SK-N-MC (cell line): ENCODE measurements at regions not wholly inside any gene's neighbourhood (a gene's known extent, or its start where the extent isn't known, plus 50 kb on each side); places are given as distances from the start of the nearest gene placed in this dataset.

Experiments used
- DNase-seq: peaks from one replicate; pipeline ENCODE4 v3.0.0-alpha.2; 2011; ENCODE audit warnings: low read depth, low spot score
- H3K27ac ChIP-seq: fragments of 200-600 bp; sonication (generic); 2 replicates; pipeline ENCODE4 v1.5.1; 2016; ENCODE audit warnings: mixed run types
- H3K36me3 ChIP-seq: fragments of 200-600 bp; sonication (generic); 2 replicates; pipeline ENCODE4 v1.6.1; 2017; ENCODE audit warnings: antibody characterized with exemption, low read length, mixed read lengths; ENCODE audit not compliant: insufficient read depth
- H3K4me3 ChIP-seq: fragments of 200-600 bp; sonication (generic); 2 replicates; pipeline ENCODE4 v1.5.1; 2016
- H3K9ac ChIP-seq: fragments of 200-600 bp; sonication (generic); 2 replicates; pipeline ENCODE4 v1.8.0; 2017; ENCODE audit warnings: mixed run types, mixed read lengths; ENCODE audit not compliant: insufficient read length
- H3K9me3 ChIP-seq: fragments of 200-600 bp; sonication (generic); 2 replicates; pipeline ENCODE4 v1.6.1; 2017; ENCODE audit warnings: low read depth, mild to moderate bottlenecking, antibody characterized with exemption, low read length, moderate library complexity, mixed read lengths
- EZH2 ChIP-seq: fragments of 200-600 bp; sonication (generic); IDR thresholded peaks from one replicate; pipeline ENCODE4 v1.6.1; 2017; ENCODE audit warnings: antibody characterized with exemption
- FOXP2 ChIP-seq: optimal IDR thresholded peaks from 2 replicates; pipeline ENCODE3; 2011; ENCODE audit warnings: mild to moderate bottlenecking, moderate library complexity; ENCODE audit not compliant: insufficient read depth; ENCODE audit errors: extremely low read length, control extremely low read depth
- POLR2AphosphoS5 ChIP-seq: IDR thresholded peaks from 2 replicates; pipeline ENCODE4 v1.6.1; 2012; ENCODE audit warnings: mild to moderate bottlenecking, low read depth, low read length, borderline replicate concordance

DNA sequence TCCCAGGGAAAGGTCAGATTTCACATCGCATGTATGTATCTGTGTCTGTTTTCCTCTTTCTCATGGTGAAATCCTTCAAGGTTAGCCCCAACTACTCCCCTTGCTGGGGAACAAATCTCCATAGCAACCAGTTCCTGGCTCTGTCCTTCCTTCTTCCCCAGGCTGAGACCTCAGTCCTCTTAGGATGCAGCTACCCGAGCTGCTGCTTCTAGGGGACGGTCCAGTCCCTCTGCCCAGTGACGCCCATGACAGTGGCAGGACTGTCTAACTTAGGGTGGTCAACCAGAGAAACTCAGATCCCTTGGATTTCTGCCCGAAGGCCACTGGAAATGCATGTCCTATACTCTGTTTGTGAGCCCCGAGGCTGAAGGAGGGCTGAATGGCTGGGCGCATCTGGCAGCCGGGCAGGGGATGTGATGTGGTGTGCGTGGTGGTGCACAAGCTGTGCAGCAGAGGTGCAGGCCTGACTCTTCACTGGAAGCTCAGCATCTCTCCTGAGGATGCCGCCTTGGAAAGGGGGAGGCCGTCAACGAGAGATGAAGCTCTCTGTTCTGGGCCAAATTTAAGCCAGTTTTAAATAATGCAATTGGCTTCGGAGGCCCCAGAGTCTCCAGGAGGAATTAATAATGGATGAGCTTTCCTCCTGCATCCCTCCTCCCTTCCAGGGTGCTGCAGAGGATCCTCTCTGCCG is 118.7 kb upstream of the B3GAT1 start:
- H3K9ac ChIP-seq, result no peak overlapping the region
- H3K27ac ChIP-seq, result no peak overlapping the region
- TF ChIP-seq EZH2, result no peak
- TF ChIP-seq POLR2AphosphoS5, result no peak
- no peak for DNase-seq
- no peak overlapping the region for H3K4me3 ChIP-seq
- no peaks in the 10 kb centered on the region for H3K9me3 ChIP-seq
- no peaks in the 10 kb centered on the region for H3K36me3 ChIP-seq

DNA sequence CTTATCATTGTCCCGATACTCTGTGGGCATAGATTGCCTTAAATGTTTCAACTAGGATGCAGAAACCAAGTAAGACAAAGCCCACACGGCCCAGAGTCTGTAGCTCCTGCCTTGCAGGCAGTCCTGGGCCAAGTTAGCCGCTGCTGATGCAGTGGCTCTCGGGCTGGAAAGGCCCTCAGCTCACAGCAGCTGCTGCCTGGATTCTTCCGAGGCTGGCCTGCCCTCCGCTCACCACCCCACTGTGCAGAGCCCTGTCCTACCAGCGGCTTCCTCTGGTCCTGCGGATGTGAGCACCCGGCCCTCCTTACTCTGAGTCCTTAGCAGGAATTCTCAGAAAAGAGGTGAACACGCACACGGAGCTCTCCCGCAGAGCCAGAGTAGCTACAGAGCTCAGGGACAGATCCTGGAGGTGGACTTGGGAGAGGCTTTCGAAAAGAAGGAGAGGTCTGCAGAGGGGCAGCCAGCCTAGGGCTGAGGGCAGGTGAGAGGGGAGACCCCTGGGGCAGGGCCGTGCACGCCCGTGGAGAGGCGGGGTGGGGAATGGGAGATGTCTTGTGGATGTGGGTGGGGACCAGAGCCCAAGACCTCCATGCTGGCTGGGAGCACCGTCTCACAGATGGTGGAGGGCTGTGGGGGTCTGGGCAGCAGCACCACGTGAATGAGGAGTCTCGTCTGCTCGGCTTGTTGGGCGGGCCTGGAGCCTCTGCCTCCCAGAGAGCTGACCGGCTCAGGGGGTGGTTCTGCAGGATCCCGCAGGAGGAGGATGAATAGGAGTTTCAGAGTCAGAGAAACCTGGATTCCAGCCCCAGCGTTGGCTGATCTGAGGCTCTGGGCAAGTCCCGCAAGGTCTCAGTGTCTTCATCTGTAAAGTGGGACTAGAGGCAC is 117.4 kb upstream of the B3GAT1 start:
- Histone ChIP-seq H3K36me3 (no peaks in the 10 kb centered on the region), H3K9me3 (no peaks in the 10 kb centered on the region), H3K4me3 (no peak overlapping the region), H3K27ac (no peak overlapping the region), H3K9ac (no peak overlapping the region)
- no peak for DNase-seq
- TF ChIP-seq EZH2 (no peak), FOXP2 (no peak), POLR2AphosphoS5 (no peak)

DNA sequence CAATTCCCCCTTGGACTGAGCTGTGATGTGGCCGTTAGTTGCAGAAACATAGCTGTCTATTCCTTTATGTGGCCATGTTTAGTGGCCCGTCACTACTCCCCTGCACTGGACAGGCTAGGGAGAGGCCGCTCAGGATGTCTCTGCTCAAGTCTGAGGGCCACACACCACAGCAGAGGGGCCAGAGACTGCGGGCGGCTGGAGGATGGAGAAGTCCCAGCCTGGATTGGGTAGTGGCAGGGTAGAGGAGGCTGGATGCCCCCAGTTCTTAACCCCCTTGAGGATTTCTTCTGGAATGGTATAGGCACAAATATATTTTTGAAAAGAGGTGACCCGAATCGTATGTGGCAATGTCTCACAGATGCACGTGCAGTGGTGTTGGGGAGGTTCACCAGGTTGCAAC is 116.4 kb upstream of the B3GAT1 start:
- Histone ChIP-seq H3K4me3 (no peak overlapping the region), H3K36me3 (no peaks in the 10 kb centered on the region), H3K9ac (no peak overlapping the region), H3K9me3 (no peaks in the 10 kb centered on the region), H3K27ac (no peak overlapping the region)
- TF ChIP-seq EZH2 (no peak), FOXP2 (no peak), POLR2AphosphoS5 (no peak)
- DNase-seq, result no peak

DNA sequence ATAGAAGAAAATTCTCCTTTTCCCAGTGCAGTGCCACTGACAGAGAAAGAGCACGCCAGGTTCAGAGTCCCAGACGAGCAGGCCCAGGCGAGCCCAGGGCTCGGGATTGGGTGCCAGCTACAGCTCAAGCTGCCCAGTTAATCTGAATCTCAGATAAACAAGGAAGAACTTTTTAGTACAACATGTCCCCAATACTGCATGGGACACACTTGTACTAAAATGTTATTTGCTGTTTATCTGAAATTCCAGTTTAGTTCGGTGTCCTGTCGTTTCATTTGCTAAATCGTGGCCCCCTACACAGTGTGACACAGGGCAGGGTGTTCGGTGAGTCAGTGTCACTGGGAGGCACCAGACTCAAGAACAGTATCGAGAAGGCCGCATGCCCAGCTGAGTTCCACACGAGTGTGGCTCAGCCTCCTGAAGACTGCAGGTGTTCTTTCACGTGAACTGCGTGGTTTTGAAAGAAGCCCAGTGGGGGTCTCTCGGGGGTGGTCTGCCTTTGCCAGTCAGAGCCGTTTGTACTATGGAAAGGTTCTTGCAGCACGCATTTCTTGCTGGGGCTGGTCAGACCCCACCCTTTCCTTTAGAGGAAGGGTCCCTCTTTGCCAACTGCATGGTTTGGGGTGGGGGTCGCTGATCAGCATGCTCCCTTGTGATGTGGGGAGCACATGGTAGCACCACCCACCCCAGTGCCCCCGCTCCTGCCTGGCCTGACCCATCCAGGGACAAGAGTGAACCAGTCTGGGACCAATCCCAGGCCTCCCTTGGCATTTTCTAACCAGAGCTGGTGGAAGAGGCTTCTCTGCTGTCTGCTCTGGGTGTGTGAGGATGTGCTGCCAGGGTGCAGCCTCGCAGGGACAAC is 115.6 kb upstream of the B3GAT1 start:
- TF ChIP-seq EZH2 (no peak), POLR2AphosphoS5 (no peak), FOXP2 (no peak)
- Histone ChIP-seq H3K36me3 (no peaks in the 10 kb centered on the region), H3K4me3 (no peak overlapping the region), H3K9ac (no peak overlapping the region), H3K9me3 (no peaks in the 10 kb centered on the region), H3K27ac (no peak overlapping the region)
- DNase-seq, result no peak

DNA sequence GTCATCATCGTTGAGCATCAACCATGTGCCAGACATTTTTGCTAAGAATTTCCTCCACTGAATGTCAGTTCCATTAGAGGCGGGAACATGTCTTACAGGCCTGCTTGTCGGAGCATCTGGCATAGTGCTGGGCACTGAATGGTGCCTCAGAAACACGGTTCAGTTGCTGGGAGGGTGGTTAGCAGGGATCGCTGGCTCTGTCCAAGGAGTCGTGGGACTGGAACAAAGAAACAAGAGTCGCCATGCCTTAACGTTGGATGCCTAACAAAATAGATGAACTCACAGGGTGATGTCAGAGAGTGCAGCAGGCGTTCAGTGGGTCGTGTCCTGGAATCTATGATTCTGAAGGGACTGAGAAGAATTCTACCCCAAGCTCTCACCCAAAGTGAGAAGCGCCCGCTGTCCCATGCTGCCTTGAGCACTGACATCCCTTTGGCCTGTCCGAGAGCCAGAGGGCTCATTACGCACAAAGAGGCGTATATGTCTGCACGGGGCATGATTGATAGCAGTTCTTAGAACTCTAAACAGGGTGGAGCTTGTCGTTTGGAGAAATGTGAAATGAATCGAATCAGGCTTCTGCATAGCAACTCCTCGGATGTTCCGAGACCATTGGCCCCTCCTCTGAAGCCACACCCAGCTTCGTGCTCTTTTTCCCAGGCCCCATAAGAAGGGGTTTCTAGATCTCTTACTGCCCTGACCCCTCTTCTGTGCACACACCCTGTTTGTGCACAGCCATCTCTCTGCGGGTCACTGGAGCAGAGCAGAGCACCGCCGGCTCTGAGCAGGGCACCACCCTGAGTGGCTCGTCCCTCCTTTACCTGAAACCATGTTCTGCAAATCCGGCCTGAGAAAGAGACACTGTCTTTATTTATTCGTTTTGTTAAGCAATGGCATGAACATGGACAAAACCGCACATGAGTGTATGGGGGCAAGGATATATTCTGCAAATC is 113.1 kb upstream of the B3GAT1 start:
- no peak for TF ChIP-seq FOXP2
- TF ChIP-seq EZH2, result no peak
- no peak for TF ChIP-seq POLR2AphosphoS5
- Histone ChIP-seq H3K27ac (no peak overlapping the region), H3K36me3 (no peaks in the 10 kb centered on the region), H3K9ac (no peak overlapping the region), H3K9me3 (no peaks in the 10 kb centered on the region), H3K4me3 (no peak overlapping the region)
- no peak for DNase-seq

DNA sequence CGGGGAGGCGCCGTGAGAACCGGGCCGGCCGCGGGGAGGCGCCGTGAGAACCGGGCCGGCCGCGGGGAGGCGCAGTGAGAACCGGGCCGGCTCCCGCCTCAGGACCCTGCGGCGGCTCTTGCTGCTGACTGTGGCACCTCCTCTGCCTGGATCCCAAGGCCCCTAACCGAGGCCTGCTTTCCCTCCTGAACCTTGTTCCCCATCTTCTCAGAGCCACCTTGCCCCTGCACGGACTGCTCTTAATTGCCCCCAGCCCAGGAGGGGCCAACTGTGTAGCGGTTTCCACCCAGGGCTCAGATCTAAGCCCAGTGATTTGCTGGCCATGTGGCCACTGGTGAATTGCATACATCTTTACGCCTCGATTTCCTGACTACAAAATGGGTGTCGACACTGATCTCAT is 112.2 kb upstream of the B3GAT1 start:
- Histone ChIP-seq H3K9me3 (no peaks in the 10 kb centered on the region), H3K4me3 (no peak overlapping the region), H3K27ac (no peak overlapping the region), H3K9ac (no peak overlapping the region), H3K36me3 (no peaks in the 10 kb centered on the region)
- TF ChIP-seq EZH2 (no peak), FOXP2 (no peak), POLR2AphosphoS5 (no peak)
- DNase-seq, result no peak

DNA sequence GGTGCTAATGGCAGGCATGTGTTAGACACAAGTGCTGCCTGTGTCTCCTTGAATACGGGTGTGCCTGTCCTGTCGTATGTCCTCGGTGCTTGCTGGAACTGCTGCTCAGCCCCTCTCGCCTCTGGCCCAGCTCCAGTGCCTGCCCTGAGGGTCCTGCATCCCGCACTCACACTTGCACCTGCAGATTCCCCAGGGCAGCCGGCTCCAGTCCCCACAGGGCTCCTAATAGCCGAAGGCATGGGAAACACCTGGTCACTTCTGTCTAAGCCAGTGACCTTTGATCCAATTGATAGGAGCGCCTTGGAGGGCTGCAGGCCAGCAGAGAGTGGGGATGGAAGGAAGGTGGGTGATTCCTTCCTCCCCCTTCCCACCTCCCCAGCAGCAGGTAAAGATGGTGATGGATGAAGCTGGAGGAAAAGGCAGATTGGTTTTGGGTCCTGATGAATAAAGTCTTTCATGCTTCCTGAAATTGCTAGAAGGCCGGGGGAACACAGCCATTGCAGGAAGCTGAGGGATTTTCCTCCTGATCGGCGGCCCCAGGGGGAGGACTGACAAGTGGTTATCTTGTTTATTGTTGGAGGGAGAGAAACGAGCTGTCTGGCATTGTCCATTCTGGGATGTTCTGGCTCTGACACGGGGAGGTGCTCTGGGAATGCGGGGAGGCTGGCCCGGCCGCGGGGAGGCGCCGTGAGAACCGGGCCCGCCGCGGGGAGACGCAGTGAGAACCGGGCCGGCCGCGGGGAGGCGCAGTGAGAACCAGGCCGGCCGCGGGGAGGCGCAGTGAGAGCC is 110.9 kb upstream of the B3GAT1 start:
- TF ChIP-seq EZH2 (no peak), FOXP2 (no peak), POLR2AphosphoS5 (no peak)
- no peak overlapping the region for H3K4me3 ChIP-seq
- no peak for DNase-seq
- H3K9ac ChIP-seq, result no peak overlapping the region
- no peaks in the 10 kb centered on the region for H3K9me3 ChIP-seq
- H3K27ac ChIP-seq, result no peak overlapping the region
- H3K36me3 ChIP-seq, result no peaks in the 10 kb centered on the region
